Left lung (tissue), 4 donors: ENCODE measurements at regions not wholly inside any gene's neighbourhood (a gene's known extent, or its start where the extent isn't known, plus 50 kb on each side); places are given as distances from the start of the nearest gene placed in this dataset.
A peak's percentile ranks its signal among the peaks of the same experiment; 100 is the strongest.

ENCODE experiments used
- ATAC-seq: fragments of 200-7000 bp; cut with Tn5 transposase; one replicate; pipeline ENCODE4 v1.9.1; 2020; ENCODE audit warnings: moderate library complexity
- DNase-seq, 4 donors: peaks; one replicate each; pipeline ENCODE4 v3.0.0-alpha.2; 2013 to 2020
- H3K27ac ChIP-seq, 2 donors: fragments of 200-600 bp; sonication (generic) in 1 of 2; one replicate each; pipeline versions ENCODE4 v1.5.0 to v1.8.0; 2020 to 2021
- H3K27me3 ChIP-seq, 2 donors: fragments of 200-600 bp; sonication (generic) in 1 of 2; one replicate each; pipeline versions ENCODE4 v1.5.0 to v1.8.0; 2020 to 2021
- H3K36me3 ChIP-seq, 2 donors: fragments of 200-600 bp; sonication (generic) in 1 of 2; one replicate each; pipeline versions ENCODE4 v1.5.0 to v1.8.0; 2020 to 2021
- H3K4me1 ChIP-seq, 2 donors: fragments of 200-600 bp; one replicate each; pipeline ENCODE4 v1.8.0; 2021
- H3K4me3 ChIP-seq, 2 donors: fragments of 200-600 bp; sonication (generic) in 1 of 2; one replicate each; pipeline versions ENCODE4 v1.5.0 to v1.8.0; 2020 to 2021; ENCODE audit warnings: mild to moderate bottlenecking in 1 of 2
- H3K9me3 ChIP-seq, 2 donors: fragments of 200-600 bp; sonication (generic) in 1 of 2; one replicate each; pipeline versions ENCODE4 v1.5.0 to v1.8.0; 2020 to 2021
- CTCF ChIP-seq, 2 donors: fragments of 200-600 bp; sonication (generic) in 1 of 2; IDR thresholded peaks; one replicate each; pipeline versions ENCODE4 v1.5.0 to v1.8.0; 2021; ENCODE audit warnings: antibody characterized with exemption in 2 of 2
- intact Hi-C, 2 donors: fragments of 100-400 bp; cut with DNase I; formaldehyde crosslinking; loops; one replicate each; pipeline versions ENCODE4 v1.11.2 to v1.14.2; 2022
- donor health status: DM: no; HTN: yes; CAD: no.
- donor health status: DM: no; HTN: no; CAD: no.

GRCh38 chr4:154973244-154974035, 192.4 kb downstream of the RBM46 start:
- Histone ChIP-seq H3K27me3 (no peaks in the 10 kb centered on the region), H3K27ac (no peak overlapping the region), H3K9me3 (no peaks in the 10 kb centered on the region), H3K4me1 (no peaks in the 10 kb centered on the region), H3K4me3 (no peak overlapping the region), H3K36me3 (no peaks in the 10 kb centered on the region)
- intact Hi-C loops = no loop called here
- TF ChIP-seq CTCF (IDR thresholded peaks at IDR 0.05) = no peak
- ATAC-seq = peak; percentile 51
- no peak for DNase-seq

GRCh38 chr4:154977228-154977627, 196.2 kb downstream of the RBM46 start:
- Histone ChIP-seq H3K36me3 (no peaks in the 10 kb centered on the region), H3K27me3 (no peaks in the 10 kb centered on the region), H3K4me1 (no peaks in the 10 kb centered on the region), H3K4me3 (no peak overlapping the region), H3K27ac (no peak overlapping the region), H3K9me3 (no peaks in the 10 kb centered on the region)
- ATAC-seq = no peak
- intact Hi-C loops = no loop called here
- no peak for TF ChIP-seq CTCF (IDR thresholded peaks at IDR 0.05)
- no peak for DNase-seq

- H3K9me3 ChIP-seq = no peaks in the 10 kb centered on the region
- H3K36me3 ChIP-seq = no peaks in the 10 kb centered on the region
- DNase-seq (peak in 3 of 4 donors; percentile 28 to 58 (median 39)), ATAC-seq (peak; percentile 85)
- peak; percentile 36 to 49 for TF ChIP-seq CTCF (IDR thresholded peaks at IDR 0.05)
- H3K27me3 ChIP-seq = no peaks in the 10 kb centered on the region
- intact Hi-C loops = no loop called here
- H3K27ac ChIP-seq = no peak overlapping the region
- H3K4me1 ChIP-seq = no peaks in the 10 kb centered on the region
- H3K4me3 ChIP-seq = no peak overlapping the region
These were observed 201.3 kb downstream of the RBM46 start for GRCh38 chr4:154982187-154983047.

- H3K4me1 ChIP-seq = no peaks in the 10 kb centered on the region
- H3K36me3 ChIP-seq = no peaks in the 10 kb centered on the region
- peak; percentile 42 for ATAC-seq
- no peak for DNase-seq
- intact Hi-C loops = no loop called here
- no peak overlapping the region for H3K4me3 ChIP-seq
- H3K9me3 ChIP-seq = no peaks in the 10 kb centered on the region
- no peaks in the 10 kb centered on the region for H3K27me3 ChIP-seq
- no peak for TF ChIP-seq CTCF (IDR thresholded peaks at IDR 0.05)
- H3K27ac ChIP-seq = no peak overlapping the region
These were observed 202.6 kb downstream of the RBM46 start for GRCh38 chr4:154983714-154984113.

- H3K27ac ChIP-seq = no peak overlapping the region
- H3K9me3 ChIP-seq = no peaks in the 10 kb centered on the region
- H3K4me1 ChIP-seq = no peaks in the 10 kb centered on the region
- no peak overlapping the region for H3K4me3 ChIP-seq
- H3K36me3 ChIP-seq = no peaks in the 10 kb centered on the region
- ATAC-seq = peak; percentile 5
- no peak for TF ChIP-seq CTCF (IDR thresholded peaks at IDR 0.05)
- H3K27me3 ChIP-seq = no peaks in the 10 kb centered on the region
- no peak for DNase-seq
- intact Hi-C loops = no loop called here
These were observed 203.1 kb downstream of the RBM46 start for GRCh38 chr4:154984148-154984547.
